ENCODE measurements at regions not wholly inside any gene's neighbourhood (a gene's known extent, or its start where the extent isn't known, plus 50 kb on each side); places are given as distances from the start of the nearest gene placed in this dataset.

DNA sequence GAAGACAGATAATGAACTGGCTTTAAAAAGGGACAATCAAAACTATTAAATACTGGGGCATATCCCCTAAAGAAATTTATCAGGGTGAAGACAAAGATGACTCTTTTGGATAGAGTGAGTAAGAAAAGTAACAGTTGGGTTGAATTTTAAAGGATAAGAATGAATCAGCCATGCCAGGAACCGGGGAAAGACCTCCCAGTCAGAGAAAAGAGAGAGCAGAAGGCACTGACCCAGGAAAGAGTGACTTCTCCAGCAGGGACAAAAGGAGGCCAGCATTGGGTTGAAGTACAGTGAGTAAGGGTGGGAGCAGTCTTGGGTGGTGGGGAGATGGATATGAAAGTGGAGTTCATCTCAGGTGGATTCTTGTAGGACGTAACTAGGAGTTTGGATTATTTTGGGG is 516.9 kb upstream of the JAG1 start:
- DNase-seq: no peak

GRCh38 chr20:11192106-11192505 is 518.3 kb upstream of the JAG1 start:
- no peak for DNase-seq

GRCh38 chr20:11193241-11193640 is 519.4 kb upstream of the JAG1 start:
- no peak for DNase-seq

DNA sequence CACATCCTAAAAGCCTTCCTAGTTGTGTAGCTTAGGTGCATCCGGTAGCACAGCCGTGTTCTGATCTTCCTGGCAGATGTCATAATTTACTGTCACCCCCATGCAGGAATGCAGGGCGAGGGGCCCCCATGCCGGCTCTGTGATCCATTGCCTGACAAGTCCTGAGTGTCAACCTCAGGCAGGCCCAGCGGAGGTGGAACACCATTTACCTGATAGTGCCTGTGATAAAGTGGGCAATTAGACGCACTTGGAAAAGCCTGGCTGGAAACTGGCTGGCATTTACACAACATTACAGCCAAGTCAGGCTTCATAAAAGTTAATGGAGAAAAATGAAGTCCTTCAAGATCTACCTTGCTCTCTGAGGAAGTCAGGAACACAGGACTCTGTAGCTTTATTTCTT is 521.4 kb upstream of the JAG1 start:
- no peak for DNase-seq

GRCh38 chr20:11195899-11196558 is 522.2 kb upstream of the JAG1 start:
- DNase-seq: no peak

DNA sequence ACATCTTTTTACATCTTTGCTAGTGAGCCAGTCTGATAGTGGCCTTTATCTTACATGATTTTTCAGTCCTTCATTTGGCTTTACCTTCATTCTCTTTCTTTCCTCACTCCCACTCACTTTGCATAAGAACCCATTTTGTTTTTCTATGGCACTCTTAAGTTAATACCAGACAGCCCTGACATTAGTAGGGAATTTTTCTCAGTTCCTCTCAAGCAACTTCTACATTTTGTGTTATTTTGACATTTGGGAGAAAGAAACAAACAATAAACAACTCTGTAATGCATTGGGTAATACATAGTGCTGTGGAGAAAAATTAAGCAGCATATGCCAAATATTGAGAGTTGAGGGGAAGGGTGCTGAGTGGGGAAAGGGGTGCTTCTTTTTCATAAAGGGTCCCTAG is 524.1 kb upstream of the JAG1 start:
- DNase-seq: no peak

- no peak for DNase-seq
These were observed 526.6 kb upstream of the JAG1 start for GRCh38 chr20:11200423-11200822.

DNA sequence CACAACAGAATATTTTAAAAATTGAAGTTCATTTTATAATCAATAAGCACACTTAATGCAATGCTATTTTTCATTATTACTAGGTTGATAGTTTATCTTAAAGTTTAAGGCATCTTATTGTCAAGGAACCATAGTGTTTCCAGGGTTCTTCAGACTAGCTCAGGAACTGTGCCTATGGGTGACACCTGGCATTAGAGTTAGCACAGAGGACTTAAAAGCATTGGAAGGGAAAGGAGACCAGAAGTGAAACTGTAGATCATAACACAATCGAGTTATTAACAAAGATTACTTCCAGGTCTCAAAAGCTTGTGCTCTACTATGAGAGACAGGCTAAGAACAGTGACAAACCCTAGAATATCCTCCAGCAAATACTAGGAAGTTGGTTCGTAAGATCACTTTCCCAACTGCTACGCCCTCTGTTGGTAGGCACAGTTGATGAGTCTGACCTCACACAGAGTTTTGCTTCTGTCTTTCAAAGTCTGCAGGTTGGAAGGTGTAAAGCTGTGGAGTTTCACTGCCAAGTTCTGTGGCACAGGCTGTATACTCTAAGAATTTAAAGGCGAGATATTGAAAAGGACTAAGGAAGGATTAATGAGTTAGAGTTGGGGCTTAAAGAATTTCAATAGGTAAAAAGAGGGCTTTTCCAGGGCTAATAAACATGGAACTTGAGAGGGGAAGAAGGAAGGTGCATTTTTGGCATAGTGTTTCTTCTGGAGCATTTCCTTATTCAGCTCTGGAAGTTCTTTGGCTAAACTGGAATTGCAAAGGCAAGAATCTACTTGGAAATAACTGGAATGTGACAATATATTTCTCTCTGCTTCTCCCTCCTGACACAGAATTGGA is 531.3 kb upstream of the JAG1 start:
- peak; percentile 68 to 77 for DNase-seq

- no peak for DNase-seq
These were observed 532.1 kb upstream of the JAG1 start for GRCh38 chr20:11205769-11206362.

DNA sequence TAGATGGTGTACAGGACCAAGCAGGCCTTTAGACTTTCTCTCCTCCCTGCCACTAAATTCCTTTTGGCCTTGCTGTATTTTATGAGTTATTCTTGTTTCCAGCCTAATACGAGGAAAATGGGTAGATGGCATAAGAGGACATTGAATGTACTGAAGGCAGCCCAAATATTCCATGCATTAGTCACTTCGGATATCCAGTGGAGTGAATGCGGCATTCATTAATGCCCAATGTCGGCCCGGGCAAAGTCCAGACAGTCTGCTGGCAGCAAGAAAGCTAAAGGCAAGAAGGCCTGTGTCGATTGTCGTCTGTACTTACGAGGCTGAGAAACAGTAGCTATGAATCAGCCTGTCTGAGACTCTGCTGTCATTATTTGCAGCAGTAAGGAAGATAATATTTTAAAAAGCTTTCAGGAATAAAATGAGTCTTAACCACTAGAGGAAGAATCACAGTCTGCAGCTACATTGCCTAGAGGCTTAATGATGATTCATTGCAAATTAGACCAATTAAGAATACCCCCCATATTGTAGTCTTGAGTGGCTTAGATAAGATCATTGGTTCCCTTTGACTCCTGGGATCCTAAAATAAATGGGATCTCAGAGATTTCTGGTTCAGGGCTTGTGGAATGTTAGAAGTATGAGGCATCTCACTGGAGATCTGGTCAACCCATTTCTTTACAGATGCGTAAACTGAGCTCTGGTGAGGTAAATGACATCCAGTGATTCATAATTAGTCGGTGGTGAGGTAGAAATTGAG is 534.1 kb upstream of the JAG1 start:
- no peak for DNase-seq

DNA sequence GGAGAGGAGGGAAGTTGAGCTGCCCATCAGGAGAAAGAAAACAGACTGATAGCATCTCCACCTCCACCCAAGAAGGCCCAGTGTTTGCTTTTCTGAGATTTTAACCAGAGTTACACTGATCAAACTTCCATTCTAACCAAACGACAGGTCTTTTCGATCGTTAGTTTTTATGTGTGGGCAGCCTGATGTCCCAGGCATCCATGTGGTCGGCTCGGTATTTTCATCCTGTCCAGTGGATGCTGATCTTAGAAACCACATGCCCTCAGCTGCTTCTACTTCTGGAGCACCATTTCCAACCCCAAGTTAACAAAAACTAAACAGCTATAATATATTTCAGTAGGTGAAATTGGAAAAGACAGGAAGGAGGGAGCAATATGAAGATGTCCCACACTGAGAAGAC is 536.8 kb upstream of the JAG1 start:
- DNase-seq: no peak

- no peak for DNase-seq
These were observed 538.5 kb upstream of the JAG1 start for GRCh38 chr20:11212272-11212671.

DNA sequence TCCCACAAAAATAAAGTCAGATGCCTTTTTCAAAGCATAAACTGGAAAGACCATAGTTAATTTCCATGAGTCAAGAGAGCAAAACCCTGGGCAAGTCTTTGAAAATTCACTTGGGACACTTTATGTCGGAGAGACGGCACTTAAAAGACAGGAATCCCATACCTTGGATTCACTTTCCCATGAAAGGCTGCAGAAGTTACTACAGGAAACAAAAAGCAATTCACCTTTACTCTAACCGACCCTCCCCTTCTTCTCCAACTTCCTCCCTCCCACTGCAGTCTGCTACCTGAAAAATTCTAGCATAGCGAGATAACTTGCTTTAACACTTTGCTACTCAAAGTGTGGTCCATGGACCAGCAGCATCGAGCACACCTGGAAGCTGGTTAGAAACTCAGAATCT is 539.1 kb upstream of the JAG1 start:
- DNase-seq: no peak

- DNase-seq: no peak
These were observed 540.5 kb upstream of the JAG1 start for GRCh38 chr20:11214256-11214840.

GRCh38 chr20:11216451-11217314 is 542.9 kb upstream of the JAG1 start:
- no peak for DNase-seq

DNA sequence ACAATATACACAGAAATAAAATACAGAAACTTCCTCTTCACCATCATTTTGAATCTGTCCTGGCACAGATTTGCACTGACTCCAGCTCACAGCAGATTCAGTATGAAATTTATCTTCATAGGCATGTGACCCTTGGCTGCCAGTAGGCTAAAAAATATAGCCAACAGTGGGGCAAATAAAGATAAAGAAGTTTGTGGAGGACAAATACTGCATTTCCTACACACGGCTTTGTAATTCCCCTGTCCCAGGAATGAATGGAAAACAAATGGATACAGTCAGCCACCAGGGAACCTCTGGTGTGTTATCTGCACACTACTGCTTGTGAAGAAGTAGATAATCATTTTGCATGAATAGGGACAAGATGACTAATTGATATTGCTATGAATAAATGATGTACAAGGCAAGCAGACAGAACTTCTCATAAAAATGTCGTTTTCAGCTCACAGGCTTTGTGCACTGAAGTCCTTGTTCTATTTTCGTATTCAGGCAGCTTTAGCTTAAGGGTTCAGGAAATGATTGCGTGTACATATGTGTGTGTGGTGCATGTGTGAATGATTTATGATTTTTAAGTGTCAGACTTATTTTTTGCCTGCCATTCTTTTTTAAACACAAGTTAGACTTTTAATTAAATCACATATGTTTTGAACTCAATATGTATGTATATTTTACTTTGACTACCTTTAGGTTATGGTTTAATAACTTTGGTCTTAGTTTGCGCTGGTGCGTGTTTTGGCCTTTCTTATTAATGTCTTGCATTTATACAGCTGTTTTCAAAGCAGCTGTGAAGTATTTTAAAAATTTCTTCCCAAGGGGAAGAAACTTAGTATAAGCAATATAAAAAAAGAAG is 543.8 kb upstream of the JAG1 start:
- peak in 1 of 2 experiments; percentile 20 for DNase-seq

- DNase-seq: no peak
These were observed 544.4 kb upstream of the JAG1 start for GRCh38 chr20:11218173-11218680.

DNA sequence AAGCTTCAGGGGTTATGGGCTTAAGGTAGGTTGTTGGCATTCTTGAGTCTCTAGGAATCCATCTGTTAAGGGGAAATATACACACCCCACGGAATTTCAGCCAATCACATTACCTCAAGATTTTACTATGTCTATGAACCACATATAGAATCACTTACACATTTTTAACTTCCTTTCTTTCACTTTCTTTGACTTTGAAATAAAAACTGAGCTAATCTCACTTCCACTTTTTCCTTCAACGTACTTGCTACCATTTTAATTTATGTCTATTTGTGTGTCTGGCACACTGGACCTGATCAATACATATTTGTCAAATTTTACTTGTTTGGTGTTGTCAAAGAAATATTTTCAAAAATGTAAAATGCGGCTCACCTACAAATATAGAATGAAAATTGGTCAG is 545.4 kb upstream of the JAG1 start:
- no peak for DNase-seq

GRCh38 chr20:11221046-11221445 is 547.2 kb upstream of the JAG1 start:
- DNase-seq: no peak

GRCh38 chr20:11222243-11222642 is 548.4 kb upstream of the JAG1 start:
- no peak for DNase-seq

- DNase-seq: no peak
These were observed 553.8 kb upstream of the JAG1 start for GRCh38 chr20:11227602-11228001.
